HEK293 (cell line): ENCODE measurements at regions not wholly inside any gene's neighbourhood (a gene's known extent, or its start where the extent isn't known, plus 50 kb on each side); places are given as distances from the start of the nearest gene placed in this dataset.

Source experiments
- CTCF ChIA-PET: fragments of 350-600 bp; formaldehyde crosslinking; extraction: SDS; loops from one replicate; lab custom pipeline; 2021; ENCODE audit warnings: antibody characterized with exemption; lab: Yijun Ruan, JAX
- POLR2A ChIA-PET: fragments of 300-600 bp; formaldehyde crosslinking; extraction: SDS; loops from one replicate; lab custom pipeline; 2020; ENCODE audit warnings: antibody characterized with exemption, inconsistent platforms; lab: Yijun Ruan, JAX
- H3K27ac ChIP-seq: fragments of 200-500 bp; sonication (Bioruptor generic); 2 replicates; pipeline ENCODE4 v1.5.1; 2014; ENCODE audit warnings: low read depth, low read length, control low read depth, inconsistent platforms; ENCODE audit errors: extremely low read depth
- H3K36me3 ChIP-seq, 2 experiments: fragments of 200-500 bp in 1 of 2; sonication (Bioruptor generic) in 1 of 2; 1 replicate in 1 of 2; 2 replicates in 1 of 2; pipeline ENCODE4 v1.5.1; 2014 to 2017; ENCODE audit warnings: inconsistent platforms in 2 of 2, low read length in 2 of 2; ENCODE audit not compliant: control insufficient read depth in 2 of 2, insufficient read depth in 1 of 2
- H3K4me1 ChIP-seq: fragments of 200-500 bp; sonication (Bioruptor generic); 2 replicates; pipeline ENCODE4 v1.5.1; 2014; ENCODE audit warnings: mild to moderate bottlenecking, low read length, inconsistent platforms; ENCODE audit not compliant: control insufficient read depth, insufficient read depth
- H3K4me3 ChIP-seq: 2 replicates; pipeline ENCODE4 v1.5.1; 2011; ENCODE audit warnings: low read depth, mild to moderate bottlenecking, control low read depth, low read length, moderate library complexity
- H3K9me3 ChIP-seq: fragments of 200-500 bp; sonication (Bioruptor generic); 2 replicates; pipeline ENCODE4 v1.5.1; 2014; ENCODE audit warnings: low read depth, low read length, inconsistent platforms; ENCODE audit not compliant: control insufficient read depth, insufficient read depth
- HOXA7 ChIP-seq: sonication (generic); formaldehyde crosslinking; IDR thresholded peaks from 2 replicates; pipeline ENCODE4 v1.8.1; 2022; ENCODE audit warnings: missing genetic modification reagents, borderline replicate concordance
- HOXD13 ChIP-seq: sonication (generic); formaldehyde crosslinking; IDR thresholded peaks from 2 replicates; pipeline ENCODE4 v1.8.0; 2022; ENCODE audit warnings: missing genetic modification reagents, borderline replicate concordance
- MZF1 ChIP-seq: fragments of 450-650 bp; formaldehyde crosslinking; IDR thresholded peaks from 2 replicates; pipeline ENCODE4 v1.5.1; 2017; ENCODE audit warnings: missing biosample characterization, missing genetic modification characterization, borderline replicate concordance
- ZFHX2 ChIP-seq: fragments of 450-650 bp; formaldehyde crosslinking; conservative IDR thresholded peaks from 2 replicates; pipeline ENCODE4 v1.5.1; 2016; ENCODE audit warnings: missing biosample characterization, missing genetic modification characterization
- ZFP3 ChIP-seq: fragments of 450-650 bp; formaldehyde crosslinking; IDR thresholded peaks from 2 replicates; pipeline ENCODE4 v1.5.1; 2016; ENCODE audit warnings: low read depth, missing biosample characterization, missing genetic modification characterization
- ZNF132 ChIP-seq: fragments of 450-650 bp; formaldehyde crosslinking; IDR thresholded peaks from 2 replicates; pipeline ENCODE4 v1.5.1; 2017; ENCODE audit warnings: missing biosample characterization, missing genetic modification characterization, borderline replicate concordance
- ZNF155 ChIP-seq: fragments of 450-650 bp; formaldehyde crosslinking; IDR thresholded peaks from 2 replicates; pipeline ENCODE4 v1.5.1; 2016; ENCODE audit warnings: missing biosample characterization, missing genetic modification characterization
- ZNF211 ChIP-seq: fragments of 450-650 bp; formaldehyde crosslinking; IDR thresholded peaks from 2 replicates; pipeline ENCODE4 v1.5.1; 2016; ENCODE audit warnings: low read depth, missing biosample characterization, missing genetic modification characterization
- ZNF239 ChIP-seq: fragments of 450-650 bp; formaldehyde crosslinking; IDR thresholded peaks from 2 replicates; pipeline ENCODE4 v1.5.1; 2016; ENCODE audit warnings: missing biosample characterization, missing genetic modification characterization
- ZNF266 ChIP-seq: fragments of 450-650 bp; formaldehyde crosslinking; IDR thresholded peaks from 2 replicates; pipeline ENCODE4 v1.5.1; 2016; ENCODE audit warnings: missing biosample characterization, missing genetic modification characterization, low read depth
- ZNF404 ChIP-seq: fragments of 450-650 bp; formaldehyde crosslinking; IDR thresholded peaks from 2 replicates; pipeline ENCODE4 v1.5.1; 2017; ENCODE audit warnings: missing biosample characterization, missing genetic modification characterization
- ZNF501 ChIP-seq: fragments of 450-650 bp; formaldehyde crosslinking; IDR thresholded peaks from 2 replicates; pipeline ENCODE4 v1.5.1; 2016; ENCODE audit warnings: missing biosample characterization, missing genetic modification characterization
- ZNF514 ChIP-seq: fragments of 450-650 bp; formaldehyde crosslinking; IDR thresholded peaks from 2 replicates; pipeline ENCODE4 v1.5.1; 2016; ENCODE audit warnings: missing biosample characterization, missing genetic modification characterization
- ZNF530 ChIP-seq: fragments of 450-650 bp; formaldehyde crosslinking; IDR thresholded peaks from 2 replicates; pipeline ENCODE4 v1.5.1; 2016; ENCODE audit warnings: low read depth, missing biosample characterization, missing genetic modification characterization
- ZNF629 ChIP-seq: fragments of 450-650 bp; formaldehyde crosslinking; IDR thresholded peaks from 2 replicates; pipeline ENCODE4 v1.5.1; 2017; ENCODE audit warnings: missing biosample characterization, missing genetic modification characterization
- ZNF785 ChIP-seq: fragments of 450-650 bp; formaldehyde crosslinking; IDR thresholded peaks from 2 replicates; pipeline ENCODE4 v1.5.1; 2016; ENCODE audit warnings: missing biosample characterization, missing genetic modification characterization
- ZNF792 ChIP-seq: fragments of 450-650 bp; formaldehyde crosslinking; IDR thresholded peaks from 2 replicates; pipeline ENCODE4 v1.5.1; 2016; ENCODE audit warnings: missing biosample characterization, missing genetic modification characterization
- TF ChIP-seq, protein P1 (sequence below): fragments of 450-650 bp; formaldehyde crosslinking; IDR thresholded peaks from 2 replicates; pipeline ENCODE4 v1.5.1; 2016; ENCODE audit warnings: missing biosample characterization, missing genetic modification characterization
- TF ChIP-seq, protein P2 (sequence below): fragments of 450-650 bp; formaldehyde crosslinking; IDR thresholded peaks from 2 replicates; pipeline ENCODE4 v1.5.1; 2016; ENCODE audit warnings: missing biosample characterization, missing genetic modification characterization
- TF ChIP-seq, protein P3 (sequence below): fragments of 450-650 bp; formaldehyde crosslinking; IDR thresholded peaks from 2 replicates; pipeline ENCODE4 v1.5.1; 2017; ENCODE audit warnings: missing biosample characterization, missing genetic modification characterization
- TF ChIP-seq, protein P4 (sequence below): fragments of 450-650 bp; formaldehyde crosslinking; IDR thresholded peaks from 2 replicates; pipeline ENCODE4 v1.5.1; 2016; ENCODE audit warnings: missing biosample characterization, missing genetic modification characterization
- TF ChIP-seq, protein P5 (sequence below): fragments of 450-650 bp; formaldehyde crosslinking; IDR thresholded peaks from 2 replicates; pipeline ENCODE4 v1.5.1; 2016; ENCODE audit warnings: missing biosample characterization, missing genetic modification characterization

DNA sequence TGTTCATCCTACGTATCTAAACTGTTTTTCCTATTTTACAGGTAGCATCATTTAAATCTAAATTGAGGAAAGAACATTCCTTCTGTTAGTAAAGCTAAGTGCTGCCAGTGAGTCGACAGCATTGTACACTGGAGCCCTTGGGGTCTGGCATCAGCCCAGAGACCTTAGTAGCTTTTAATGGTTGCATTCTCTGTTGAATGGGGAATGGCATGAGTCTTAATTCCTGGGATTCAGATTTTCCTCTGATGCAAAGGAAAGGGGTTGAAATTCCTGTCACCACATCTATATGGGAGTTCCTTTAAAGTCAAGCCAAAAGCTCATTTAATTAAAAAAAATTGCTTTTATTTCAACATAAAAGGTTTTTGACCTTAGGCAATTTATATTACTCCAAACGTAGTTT, 148.4 kb upstream of the GBE1 start (continued):
- TF ChIP-seq, protein P1, sequence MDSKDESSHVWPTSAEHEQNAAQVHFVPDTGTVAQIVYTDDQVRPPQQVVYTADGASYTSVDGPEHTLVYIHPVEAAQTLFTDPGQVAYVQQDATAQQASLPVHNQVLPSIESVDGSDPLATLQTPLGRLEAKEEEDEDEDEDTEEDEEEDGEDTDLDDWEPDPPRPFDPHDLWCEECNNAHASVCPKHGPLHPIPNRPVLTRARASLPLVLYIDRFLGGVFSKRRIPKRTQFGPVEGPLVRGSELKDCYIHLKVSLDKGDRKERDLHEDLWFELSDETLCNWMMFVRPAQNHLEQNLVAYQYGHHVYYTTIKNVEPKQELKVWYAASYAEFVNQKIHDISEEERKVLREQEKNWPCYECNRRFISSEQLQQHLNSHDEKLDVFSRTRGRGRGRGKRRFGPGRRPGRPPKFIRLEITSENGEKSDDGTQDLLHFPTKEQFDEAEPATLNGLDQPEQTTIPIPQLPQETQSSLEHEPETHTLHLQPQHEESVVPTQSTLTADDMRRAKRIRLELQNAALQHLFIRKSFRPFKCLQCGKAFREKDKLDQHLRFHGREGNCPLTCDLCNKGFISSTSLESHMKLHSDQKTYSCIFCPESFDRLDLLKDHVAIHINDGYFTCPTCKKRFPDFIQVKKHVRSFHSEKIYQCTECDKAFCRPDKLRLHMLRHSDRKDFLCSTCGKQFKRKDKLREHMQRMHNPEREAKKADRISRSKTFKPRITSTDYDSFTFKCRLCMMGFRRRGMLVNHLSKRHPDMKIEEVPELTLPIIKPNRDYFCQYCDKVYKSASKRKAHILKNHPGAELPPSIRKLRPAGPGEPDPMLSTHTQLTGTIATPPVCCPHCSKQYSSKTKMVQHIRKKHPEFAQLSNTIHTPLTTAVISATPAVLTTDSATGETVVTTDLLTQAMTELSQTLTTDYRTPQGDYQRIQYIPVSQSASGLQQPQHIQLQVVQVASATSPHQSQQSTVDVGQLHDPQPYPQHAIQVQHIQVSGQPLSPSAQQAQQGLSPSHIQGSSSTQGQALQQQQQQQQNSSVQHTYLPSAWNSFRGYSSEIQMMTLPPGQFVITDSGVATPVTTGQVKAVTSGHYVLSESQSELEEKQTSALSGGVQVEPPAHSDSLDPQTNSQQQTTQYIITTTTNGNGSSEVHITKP (tag by site-specific recombination) = no peak
- TF ChIP-seq, protein P2, sequence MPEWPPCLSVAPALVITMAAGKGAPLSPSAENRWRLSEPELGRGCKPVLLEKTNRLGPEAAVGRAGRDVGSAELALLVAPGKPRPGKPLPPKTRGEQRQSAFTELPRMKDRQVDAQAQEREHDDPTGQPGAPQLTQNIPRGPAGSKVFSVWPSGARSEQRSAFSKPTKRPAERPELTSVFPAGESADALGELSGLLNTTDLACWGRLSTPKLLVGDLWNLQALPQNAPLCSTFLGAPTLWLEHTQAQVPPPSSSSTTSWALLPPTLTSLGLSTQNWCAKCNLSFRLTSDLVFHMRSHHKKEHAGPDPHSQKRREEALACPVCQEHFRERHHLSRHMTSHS = no peak
- TF ChIP-seq ZNF629 (no peak), ZNF266 (no peak), ZNF211 (tag by site-specific recombination) (no peak), HOXD13 (CRISPR knock-in tag) (no peak), ZFHX2 (no peak), ZNF155 (tag by site-specific recombination) (no peak), ZNF514 (tag by site-specific recombination) (no peak), ZNF530 (no peak)

DNA sequence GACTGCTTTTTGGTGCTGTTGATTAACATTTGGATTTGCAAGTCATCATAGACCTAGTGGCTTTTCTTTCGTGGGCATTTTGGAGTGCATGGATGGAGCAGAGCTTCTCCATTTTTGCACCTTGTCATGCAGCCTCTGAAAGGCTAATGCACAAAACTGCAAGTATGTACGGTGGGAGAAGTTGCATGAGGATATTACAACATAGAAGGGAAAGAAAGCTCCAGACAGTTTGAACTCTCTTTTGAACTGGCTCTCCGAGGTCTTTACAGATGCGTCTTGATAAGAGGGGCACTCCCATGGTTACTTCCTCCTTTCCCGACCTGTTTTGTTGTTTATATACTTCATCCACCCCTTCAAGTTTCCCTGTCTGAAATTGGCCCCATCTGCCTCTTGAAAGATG, 147.1 kb upstream of the GBE1 start:
- ChIA-PET POLR2A (no interaction called here), CTCF (interaction anchor here (0.6 to 1.3 kb wide), 2 partner anchors 11 to 416 kb away, joined by 3 read pairs; no protein-coding TSS in a partner anchor)
- H3K9me3 ChIP-seq = no peaks in the 10 kb centered on the region
- no peaks in the 10 kb centered on the region for H3K36me3 ChIP-seq
- H3K4me1 ChIP-seq = no peaks in the 10 kb centered on the region
- no peak overlapping the region for H3K27ac ChIP-seq
- TF ChIP-seq, protein P3, sequence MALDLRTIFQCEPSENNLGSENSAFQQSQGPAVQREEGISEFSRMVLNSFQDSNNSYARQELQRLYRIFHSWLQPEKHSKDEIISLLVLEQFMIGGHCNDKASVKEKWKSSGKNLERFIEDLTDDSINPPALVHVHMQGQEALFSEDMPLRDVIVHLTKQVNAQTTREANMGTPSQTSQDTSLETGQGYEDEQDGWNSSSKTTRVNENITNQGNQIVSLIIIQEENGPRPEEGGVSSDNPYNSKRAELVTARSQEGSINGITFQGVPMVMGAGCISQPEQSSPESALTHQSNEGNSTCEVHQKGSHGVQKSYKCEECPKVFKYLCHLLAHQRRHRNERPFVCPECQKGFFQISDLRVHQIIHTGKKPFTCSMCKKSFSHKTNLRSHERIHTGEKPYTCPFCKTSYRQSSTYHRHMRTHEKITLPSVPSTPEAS = no peak
- TF ChIP-seq ZFP3 (tag by site-specific recombination) (no peak), ZNF501 (no peak), ZNF239 (tag by site-specific recombination) (no peak)
- TF ChIP-seq, protein P4, sequence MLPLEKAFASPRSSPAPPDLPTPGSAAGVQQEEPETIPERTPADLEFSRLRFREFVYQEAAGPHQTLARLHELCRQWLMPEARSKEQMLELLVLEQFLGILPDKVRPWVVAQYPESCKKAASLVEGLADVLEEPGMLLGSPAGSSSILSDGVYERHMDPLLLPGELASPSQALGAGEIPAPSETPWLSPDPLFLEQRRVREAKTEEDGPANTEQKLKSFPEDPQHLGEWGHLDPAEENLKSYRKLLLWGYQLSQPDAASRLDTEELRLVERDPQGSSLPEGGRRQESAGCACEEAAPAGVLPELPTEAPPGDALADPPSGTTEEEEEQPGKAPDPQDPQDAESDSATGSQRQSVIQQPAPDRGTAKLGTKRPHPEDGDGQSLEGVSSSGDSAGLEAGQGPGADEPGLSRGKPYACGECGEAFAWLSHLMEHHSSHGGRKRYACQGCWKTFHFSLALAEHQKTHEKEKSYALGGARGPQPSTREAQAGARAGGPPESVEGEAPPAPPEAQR = no peak
- no peak overlapping the region for H3K4me3 ChIP-seq

DNA sequence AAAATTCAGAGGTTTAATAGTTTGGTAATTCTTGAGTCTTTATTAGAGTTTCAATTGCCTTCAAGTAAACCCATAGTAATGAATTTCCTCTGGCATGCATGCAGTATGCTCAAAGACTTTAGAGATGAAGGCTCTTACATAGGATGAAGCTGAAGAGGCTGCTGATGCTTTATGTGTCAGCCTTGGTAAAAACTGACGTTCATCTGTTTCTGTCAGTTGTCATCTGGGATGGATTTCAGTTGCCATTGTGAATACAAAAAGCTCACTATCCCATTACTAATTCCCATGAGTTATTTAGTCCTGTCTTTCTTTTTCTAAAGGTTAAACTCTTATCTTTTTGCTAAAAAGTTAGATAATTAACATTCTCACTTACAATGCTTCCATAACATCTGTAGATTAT, 136.9 kb upstream of the GBE1 start:
- Histone ChIP-seq H3K36me3 (no peaks in the 10 kb centered on the region), H3K4me3 (no peak overlapping the region), H3K4me1 (no peaks in the 10 kb centered on the region), H3K27ac (no peak overlapping the region), H3K9me3 (no peaks in the 10 kb centered on the region)
- POLR2A ChIA-PET = no interaction called here
- CTCF ChIA-PET = interaction anchor here (0.6 to 1.6 kb wide), 2 partner anchors 11 to 13 kb away, joined by 3 to 4 read pairs; no protein-coding TSS in a partner anchor
- TF ChIP-seq, protein P1 (tag by site-specific recombination) = no peak
- TF ChIP-seq ZNF404 (tag by site-specific recombination) (no peak), HOXA7 (CRISPR knock-in tag) (no peak), ZNF792 (no peak), ZNF785 (tag by site-specific recombination) (no peak), MZF1 (tag by site-specific recombination) (no peak), ZNF132 (tag by site-specific recombination) (no peak)
- TF ChIP-seq, protein P5, sequence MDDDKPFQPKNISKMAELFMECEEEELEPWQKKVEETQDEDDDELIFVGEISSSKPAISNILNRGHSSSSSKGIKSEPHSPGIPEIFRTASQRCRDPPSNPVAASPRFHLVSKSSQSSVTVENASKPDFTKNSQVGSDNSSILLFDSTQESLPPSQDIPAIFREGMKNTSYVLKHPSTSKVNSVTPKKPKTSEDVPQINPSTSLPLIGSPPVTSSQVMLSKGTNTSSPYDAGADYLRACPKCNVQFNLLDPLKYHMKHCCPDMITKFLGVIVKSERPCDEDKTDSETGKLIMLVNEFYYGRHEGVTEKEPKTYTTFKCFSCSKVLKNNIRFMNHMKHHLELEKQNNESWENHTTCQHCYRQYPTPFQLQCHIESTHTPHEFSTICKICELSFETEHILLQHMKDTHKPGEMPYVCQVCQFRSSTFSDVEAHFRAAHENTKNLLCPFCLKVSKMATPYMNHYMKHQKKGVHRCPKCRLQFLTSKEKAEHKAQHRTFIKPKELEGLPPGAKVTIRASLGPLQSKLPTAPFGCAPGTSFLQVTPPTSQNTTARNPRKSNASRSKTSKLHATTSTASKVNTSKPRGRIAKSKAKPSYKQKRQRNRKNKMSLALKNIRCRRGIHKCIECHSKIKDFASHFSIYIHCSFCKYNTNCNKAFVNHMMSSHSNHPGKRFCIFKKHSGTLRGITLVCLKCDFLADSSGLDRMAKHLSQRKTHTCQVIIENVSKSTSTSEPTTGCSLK (tag by site-specific recombination) = no peak
